ENCODE measurements at regions not wholly inside any gene's neighbourhood (a gene's known extent, or its start where the extent isn't known, plus 50 kb on each side); places are given as distances from the start of the nearest gene placed in this dataset.

DNA sequence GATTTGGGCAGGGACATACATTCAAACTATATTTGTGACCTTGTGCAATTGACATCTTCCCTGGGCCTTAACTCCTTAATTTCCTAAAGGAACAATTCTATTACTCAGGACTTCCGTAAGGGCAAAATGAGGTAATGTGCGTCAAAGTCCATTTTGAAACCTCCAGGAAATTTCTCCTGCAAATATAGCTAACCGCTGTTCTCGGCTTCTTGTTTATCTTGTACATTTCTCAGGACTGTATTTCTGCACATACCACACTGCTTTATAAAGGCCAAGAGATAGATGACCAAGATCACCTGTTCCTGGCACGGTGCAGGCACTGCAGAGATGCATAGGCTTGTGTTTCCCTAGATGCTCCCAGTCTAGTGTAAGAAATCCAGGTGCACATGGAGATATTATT lies 1009.4 kb downstream of the BCL11B start:
- H3K36me3 ChIP-seq (ENCODE audit: control insufficient read depth in 2 of 2, extremely low read depth in 1 of 2, insufficient read depth in 2 of 2, low read length in 2 of 2): no peaks in the 10 kb centered on the region
- dilution Hi-C loops (cut with MboI; ENCODE audit: extremely low pct_ligation_motif_present, low sequenced_read_pairs) (no loop called here), intact Hi-C loops (cut with micrococcal nuclease) (no loop called here)
- H3K4me3 ChIP-seq (replicated peaks in 1 of 3; ENCODE audit: insufficient read depth in 1 of 3, low read depth in 1 of 3, low read length in 3 of 3): no peak overlapping the region
- BruUV-seq (replicated peaks): no TSS peak
- ChIA-PET CTCF (no interaction called here), POLR2A (no interaction called here)
- FAIRE-seq (no peak), DNase-seq (ENCODE audit: low read depth, low spot score) (no peak)
- H3K27ac ChIP-seq (ENCODE audit: insufficient read depth, low read depth, low read length): no peak overlapping the region
- TF ChIP-seq, protein P1, sequence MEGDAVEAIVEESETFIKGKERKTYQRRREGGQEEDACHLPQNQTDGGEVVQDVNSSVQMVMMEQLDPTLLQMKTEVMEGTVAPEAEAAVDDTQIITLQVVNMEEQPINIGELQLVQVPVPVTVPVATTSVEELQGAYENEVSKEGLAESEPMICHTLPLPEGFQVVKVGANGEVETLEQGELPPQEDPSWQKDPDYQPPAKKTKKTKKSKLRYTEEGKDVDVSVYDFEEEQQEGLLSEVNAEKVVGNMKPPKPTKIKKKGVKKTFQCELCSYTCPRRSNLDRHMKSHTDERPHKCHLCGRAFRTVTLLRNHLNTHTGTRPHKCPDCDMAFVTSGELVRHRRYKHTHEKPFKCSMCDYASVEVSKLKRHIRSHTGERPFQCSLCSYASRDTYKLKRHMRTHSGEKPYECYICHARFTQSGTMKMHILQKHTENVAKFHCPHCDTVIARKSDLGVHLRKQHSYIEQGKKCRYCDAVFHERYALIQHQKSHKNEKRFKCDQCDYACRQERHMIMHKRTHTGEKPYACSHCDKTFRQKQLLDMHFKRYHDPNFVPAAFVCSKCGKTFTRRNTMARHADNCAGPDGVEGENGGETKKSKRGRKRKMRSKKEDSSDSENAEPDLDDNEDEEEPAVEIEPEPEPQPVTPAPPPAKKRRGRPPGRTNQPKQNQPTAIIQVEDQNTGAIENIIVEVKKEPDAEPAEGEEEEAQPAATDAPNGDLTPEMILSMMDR (IDR thresholded peaks at IDR 0.05; ENCODE audit: extremely low read depth in 1 of 2, insufficient read depth in 1 of 2, low read depth in 1 of 2, low read length in 2 of 2): no peak
- TF ChIP-seq FOS (IDR thresholded peaks at IDR 0.05; ENCODE audit: borderline replicate concordance, insufficient read depth, low read length) (no peak), JUN (IDR thresholded peaks at IDR 0.05; ENCODE audit: borderline replicate concordance, insufficient read depth, insufficient read length, low read depth) (no peak), MAX (IDR thresholded peaks at IDR 0.05; ENCODE audit: insufficient read depth, insufficient read length) (no peak), GATA2 (IDR thresholded peaks at IDR 0.05; ENCODE audit: insufficient read depth, insufficient read length, low read depth, low read length) (no peak), MYC (IDR thresholded peaks at IDR 0.05; ENCODE audit: low read depth, low read length) (no peak), POLR2AphosphoS5 (IDR thresholded peaks at IDR 0.05; ENCODE audit: insufficient read depth, low read depth, low read length) (no peak), EZH2 (IDR thresholded peaks at IDR 0.05; ENCODE audit: borderline replicate concordance, low read depth, low read length, severe bottlenecking) (no peak)
- H3K4me2 ChIP-seq (ENCODE audit: insufficient read depth, low read length): no peak overlapping the region
- no peak overlapping the region for H3K9ac ChIP-seq (replicated peaks; ENCODE audit: extremely low read depth, insufficient read depth, low read length)
- H3K4me1 ChIP-seq (ENCODE audit: control insufficient read depth, extremely low read depth, insufficient read depth, low read length): no peaks in the 10 kb centered on the region
- H3K9me1 ChIP-seq (replicated peaks; ENCODE audit: control insufficient read depth, extremely low read depth, insufficient read depth, low read length): no peaks in the 10 kb centered on the region
- no peaks in the 10 kb centered on the region for H4K20me1 ChIP-seq (replicated peaks; ENCODE audit: control insufficient read depth, extremely low read depth, insufficient read depth, low read length)
- H3K9me3 ChIP-seq (replicated peaks; ENCODE audit: control insufficient read depth, insufficient read depth, low read length): peaks cover 6% of the 10 kb centered on the region
- no peaks in the 10 kb centered on the region for H3K27me3 ChIP-seq (ENCODE audit: control insufficient read depth in 2 of 2, insufficient read depth in 2 of 2, low read length in 2 of 2)
- H2AFZ ChIP-seq (ENCODE audit: low read depth, low read length): no peak overlapping the region
- H3K79me2 ChIP-seq (ENCODE audit: control insufficient read depth, insufficient read depth, low read length): no peaks in the 10 kb centered on the region
